ENCODE measurements at regions not wholly inside any gene's neighbourhood (a gene's known extent, or its start where the extent isn't known, plus 50 kb on each side); places are given as distances from the start of the nearest gene placed in this dataset.

- TF ChIP-seq CTCF (conservative IDR thresholded peaks at IDR 0.05) (no peak), ZFX (IDR thresholded peaks at IDR 0.05) (no peak)
Observed at GRCh38 chr16:85171759-85172454, 59.6 kb upstream of the CIBAR2 start.

Measured in C4-2B (cell line).